ENCODE measurements at regions not wholly inside any gene's neighbourhood (a gene's known extent, or its start where the extent isn't known, plus 50 kb on each side); places are given as distances from the start of the nearest gene placed in this dataset.

DNA sequence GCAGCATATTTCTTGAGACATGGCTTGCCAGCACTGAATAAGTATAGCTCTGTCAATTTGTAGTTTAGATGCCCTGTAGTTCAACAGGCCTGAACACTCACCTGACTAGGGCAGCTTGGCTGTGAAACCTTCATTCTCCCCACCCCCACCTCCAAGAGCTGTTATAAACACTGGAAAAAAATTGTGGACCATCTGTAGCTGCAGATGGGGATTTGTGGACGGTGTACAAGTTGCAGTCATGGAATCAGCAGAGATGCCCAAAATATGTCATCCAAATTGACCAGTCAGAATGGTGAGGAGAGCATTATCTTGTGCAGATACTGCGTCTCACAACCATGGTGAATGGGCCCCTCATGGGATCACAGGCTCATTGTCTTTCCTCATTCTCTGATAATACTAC is 76.2 kb upstream of the PAQR3 start:
- Histone ChIP-seq H3K4me1 (ENCODE audit: insufficient read depth, low read length) (no peaks in the 10 kb centered on the region), H3K4me3 (ENCODE audit: low read length) (no peak overlapping the region), H3K36me3 (ENCODE audit: insufficient read depth, low read length) (no peaks in the 10 kb centered on the region), H3K9me3 (ENCODE audit: control insufficient read depth in 1 of 2, insufficient read depth in 1 of 2, low read length in 2 of 2) (no peaks in the 10 kb centered on the region), H3K27ac (ENCODE audit: low read depth in 1 of 2, low read length in 2 of 2) (no peak overlapping the region), H3K27me3 (ENCODE audit: control insufficient read depth in 1 of 2, insufficient read depth in 2 of 2, low read length in 2 of 2) (no peaks in the 10 kb centered on the region)
- Mint-ChIP-seq H3K27me3 (peaks cover 6% of the 10 kb centered on the region), H3K36me3 (ENCODE audit: low read depth) (no peaks in the 10 kb centered on the region), H3K27ac (no peak overlapping the region), H3K4me1 (ENCODE audit: low read depth) (no peaks in the 10 kb centered on the region), H3K4me3 (no peak overlapping the region), H3K9me3 (no peaks in the 10 kb centered on the region)
- POLR2A ChIA-PET = interaction anchor here (0.6 kb wide), 1 partner anchor 1335 kb away, joined by 3 read pairs; no protein-coding TSS in a partner anchor
- ATAC-seq (ENCODE audit: poor library complexity) (no peak), DNase-seq (no peak)
- intact Hi-C loops (cut with DNase I, micrococcal nuclease) = no loop called here
- TF ChIP-seq, protein P1, sequence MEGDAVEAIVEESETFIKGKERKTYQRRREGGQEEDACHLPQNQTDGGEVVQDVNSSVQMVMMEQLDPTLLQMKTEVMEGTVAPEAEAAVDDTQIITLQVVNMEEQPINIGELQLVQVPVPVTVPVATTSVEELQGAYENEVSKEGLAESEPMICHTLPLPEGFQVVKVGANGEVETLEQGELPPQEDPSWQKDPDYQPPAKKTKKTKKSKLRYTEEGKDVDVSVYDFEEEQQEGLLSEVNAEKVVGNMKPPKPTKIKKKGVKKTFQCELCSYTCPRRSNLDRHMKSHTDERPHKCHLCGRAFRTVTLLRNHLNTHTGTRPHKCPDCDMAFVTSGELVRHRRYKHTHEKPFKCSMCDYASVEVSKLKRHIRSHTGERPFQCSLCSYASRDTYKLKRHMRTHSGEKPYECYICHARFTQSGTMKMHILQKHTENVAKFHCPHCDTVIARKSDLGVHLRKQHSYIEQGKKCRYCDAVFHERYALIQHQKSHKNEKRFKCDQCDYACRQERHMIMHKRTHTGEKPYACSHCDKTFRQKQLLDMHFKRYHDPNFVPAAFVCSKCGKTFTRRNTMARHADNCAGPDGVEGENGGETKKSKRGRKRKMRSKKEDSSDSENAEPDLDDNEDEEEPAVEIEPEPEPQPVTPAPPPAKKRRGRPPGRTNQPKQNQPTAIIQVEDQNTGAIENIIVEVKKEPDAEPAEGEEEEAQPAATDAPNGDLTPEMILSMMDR (IDR thresholded peaks at IDR 0.05) = no peak
- CTCF ChIA-PET = no interaction called here

DNA sequence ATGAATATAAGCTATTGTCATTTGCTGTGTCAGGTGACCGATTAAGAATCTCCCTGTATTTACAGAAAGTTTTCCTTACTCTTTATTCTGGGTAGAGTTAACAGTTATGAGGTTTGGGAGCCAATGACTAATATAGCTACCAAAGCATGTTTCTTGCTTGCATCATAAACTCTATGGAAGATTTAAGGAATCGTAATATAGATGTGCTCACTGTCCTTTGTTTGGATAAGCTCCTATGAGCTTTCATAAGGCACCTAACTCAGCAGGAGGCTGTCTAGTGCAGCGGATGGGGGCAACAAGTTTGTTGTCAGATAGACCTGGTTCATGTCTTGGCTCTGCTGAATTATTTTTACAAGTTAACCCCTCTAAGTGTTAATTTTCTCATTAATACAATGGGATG is 75.0 kb upstream of the PAQR3 start:
- no peaks in the 10 kb centered on the region for H3K9me3 Mint-ChIP-seq
- Histone ChIP-seq H3K4me3 (ENCODE audit: low read length) (no peak overlapping the region), H3K27ac (ENCODE audit: low read depth in 1 of 2, low read length in 2 of 2) (no peak overlapping the region), H3K4me1 (ENCODE audit: insufficient read depth, low read length) (no peaks in the 10 kb centered on the region), H3K9me3 (ENCODE audit: control insufficient read depth in 1 of 2, insufficient read depth in 1 of 2, low read length in 2 of 2) (no peaks in the 10 kb centered on the region), H3K36me3 (ENCODE audit: insufficient read depth, low read length) (no peaks in the 10 kb centered on the region), H3K27me3 (ENCODE audit: control insufficient read depth in 1 of 2, insufficient read depth in 2 of 2, low read length in 2 of 2) (no peaks in the 10 kb centered on the region)
- TF ChIP-seq, protein P1 (IDR thresholded peaks at IDR 0.05) = no peak
- DNase-seq (no peak), ATAC-seq (ENCODE audit: poor library complexity) (no peak)
- H3K4me1 Mint-ChIP-seq (ENCODE audit: low read depth) = no peaks in the 10 kb centered on the region
- H3K27me3 Mint-ChIP-seq = peaks cover 13% of the 10 kb centered on the region
- H3K27ac Mint-ChIP-seq = no peak overlapping the region
- intact Hi-C loops (cut with DNase I, micrococcal nuclease) = no loop called here
- ChIA-PET POLR2A (no interaction called here), CTCF (no interaction called here)
- no peak overlapping the region for H3K4me3 Mint-ChIP-seq
- no peaks in the 10 kb centered on the region for H3K36me3 Mint-ChIP-seq (ENCODE audit: low read depth)

DNA sequence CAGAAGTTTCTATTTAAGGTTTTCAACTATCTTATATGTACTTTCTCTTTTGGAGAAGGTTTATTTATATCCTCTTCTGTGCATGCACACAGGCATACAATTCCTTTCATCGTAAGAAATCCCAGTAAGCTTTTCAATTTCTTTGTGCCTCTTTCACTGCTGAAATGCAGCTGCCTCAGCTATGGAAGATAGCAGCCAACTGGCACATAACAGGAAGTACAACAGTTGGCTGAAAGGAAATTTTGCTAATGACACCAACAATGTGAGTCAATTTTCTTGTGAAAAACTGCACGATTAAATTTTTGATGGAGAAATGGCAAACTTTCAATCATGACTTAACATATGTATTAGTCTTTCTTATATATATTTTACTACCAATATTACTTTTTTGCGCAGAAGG is 74.5 kb upstream of the PAQR3 start:
- peaks cover 13% of the 10 kb centered on the region for H3K27me3 Mint-ChIP-seq
- no peaks in the 10 kb centered on the region for H3K36me3 ChIP-seq (ENCODE audit: insufficient read depth, low read length)
- no peak overlapping the region for H3K27ac Mint-ChIP-seq
- no peaks in the 10 kb centered on the region for H3K4me1 Mint-ChIP-seq (ENCODE audit: low read depth)
- no peaks in the 10 kb centered on the region for H3K9me3 ChIP-seq (ENCODE audit: control insufficient read depth in 1 of 2, insufficient read depth in 1 of 2, low read length in 2 of 2)
- H3K4me3 ChIP-seq (ENCODE audit: low read length) = no peak overlapping the region
- no peaks in the 10 kb centered on the region for H3K27me3 ChIP-seq (ENCODE audit: control insufficient read depth in 1 of 2, insufficient read depth in 2 of 2, low read length in 2 of 2)
- no peaks in the 10 kb centered on the region for H3K9me3 Mint-ChIP-seq
- DNase-seq (no peak), ATAC-seq (ENCODE audit: poor library complexity) (no peak)
- intact Hi-C loops (cut with DNase I, micrococcal nuclease) = no loop called here
- TF ChIP-seq, protein P1 (IDR thresholded peaks at IDR 0.05) = no peak
- POLR2A ChIA-PET = no interaction called here
- H3K36me3 Mint-ChIP-seq (ENCODE audit: low read depth) = no peaks in the 10 kb centered on the region
- H3K4me3 Mint-ChIP-seq = no peak overlapping the region
- CTCF ChIA-PET = no interaction called here
- no peaks in the 10 kb centered on the region for H3K4me1 ChIP-seq (ENCODE audit: insufficient read depth, low read length)
- H3K27ac ChIP-seq (ENCODE audit: low read depth in 1 of 2, low read length in 2 of 2) = no peak overlapping the region
